Naive thymus-derived CD4-positive, alpha-beta T cell (primary cell): ENCODE measurements at regions not wholly inside any gene's neighbourhood (a gene's known extent, or its start where the extent isn't known, plus 50 kb on each side); places are given as distances from the start of the nearest gene placed in this dataset.

Experiments used
- ATAC-seq: fragments of 150-1000 bp; cut with Tn5 transposase; 2 replicates; pipeline ENCODE4 v1.10.0; 2021; ENCODE audit warnings: mild to moderate bottlenecking, moderate library complexity
- CTCF ChIA-PET: fragments of 350-600 bp; sonication (Branson Sonifier 250); formaldehyde crosslinking; loops from one replicate; lab custom pipeline; 2021; ENCODE audit warnings: antibody characterized with exemption; lab: Charles Lee
- POLR2A ChIA-PET: fragments of 350-600 bp; sonication (Branson Sonifier 250); formaldehyde crosslinking; loops from one replicate; lab custom pipeline; 2021; ENCODE audit warnings: antibody characterized with exemption, inconsistent platforms; lab: Charles Lee
- DNase-seq, 9 donors: peaks; one replicate each; pipeline versions ENCODE4 v3.0.0 to v3.0.0-alpha.2; 2020 to 2022; ENCODE audit warnings: mixed read lengths in 1 of 9
- H3K27ac ChIP-seq: one replicate; pipeline ENCODE4 v1.7.0; 2013; ENCODE audit warnings: mild to moderate bottlenecking, low read depth, low read length, moderate library complexity
- H3K27me3 ChIP-seq, 2 donors: one replicate each; pipeline ENCODE4 v1.7.0; 2013; ENCODE audit warnings: low read length in 2 of 2, mild to moderate bottlenecking in 2 of 2, moderate library complexity in 2 of 2; ENCODE audit not compliant: control insufficient read depth in 2 of 2, insufficient read depth in 2 of 2
- H3K36me3 ChIP-seq, 3 experiments: 1 replicate in 2 of 3; 2 replicates in 1 of 3; pipeline ENCODE4 v1.7.0; 2013; ENCODE audit warnings: low read length in 3 of 3, mild to moderate bottlenecking in 3 of 3, moderate library complexity in 1 of 3; ENCODE audit not compliant: insufficient read depth in 3 of 3, control insufficient read depth in 2 of 3
- H3K4me1 ChIP-seq, 2 donors: one replicate each; pipeline ENCODE4 v1.7.0; 2013; ENCODE audit warnings: low read length in 2 of 2, mild to moderate bottlenecking in 2 of 2, moderate library complexity in 1 of 2; ENCODE audit not compliant: control insufficient read depth in 2 of 2, insufficient read depth in 2 of 2
- H3K4me3 ChIP-seq: 2 replicates; pipeline ENCODE4 v1.7.0; 2013; ENCODE audit warnings: mild to moderate bottlenecking, low read length
- H3K9me3 ChIP-seq, 3 experiments: 1 replicate in 2 of 3; 2 replicates in 1 of 3; pipeline ENCODE4 v1.7.0; 2013; ENCODE audit warnings: low read length in 3 of 3; ENCODE audit not compliant: control insufficient read depth in 2 of 3
- H3K27ac Mint-ChIP-seq, 9 donors: one replicate each; pipeline ENCODE4 v1.8.0; 2020 to 2022; ENCODE audit warnings: mixed read lengths in 9 of 9, mild to moderate bottlenecking in 8 of 9, moderate library complexity in 5 of 9, inconsistent platforms in 2 of 9
- H3K27me3 Mint-ChIP-seq, 5 donors: one replicate each; pipeline ENCODE4 v1.8.0; 2021 to 2022; ENCODE audit warnings: mixed read lengths in 5 of 5, mild to moderate bottlenecking in 1 of 5
- H3K36me3 Mint-ChIP-seq, 5 donors: one replicate each; pipeline ENCODE4 v1.8.0; 2020 to 2022; ENCODE audit warnings: mixed read lengths in 5 of 5, mild to moderate bottlenecking in 3 of 5, inconsistent platforms in 1 of 5
- H3K4me1 Mint-ChIP-seq, 7 donors: one replicate each; pipeline ENCODE4 v1.8.0; 2020 to 2022; ENCODE audit warnings: mixed read lengths in 7 of 7, mild to moderate bottlenecking in 3 of 7, inconsistent platforms in 1 of 7
- H3K4me3 Mint-ChIP-seq, 10 donors: one replicate each; pipeline ENCODE4 v1.8.0; 2020 to 2022; ENCODE audit warnings: mild to moderate bottlenecking in 10 of 10, mixed read lengths in 10 of 10, moderate library complexity in 6 of 10, inconsistent platforms in 2 of 10
- H3K9me3 Mint-ChIP-seq, 11 donors: one replicate each; pipeline ENCODE4 v1.8.0; 2020 to 2022; ENCODE audit warnings: mixed read lengths in 11 of 11, mild to moderate bottlenecking in 4 of 11, inconsistent platforms in 1 of 11, moderate library complexity in 1 of 11
- intact Hi-C, 2 donors: fragments of 100-400 bp; cut with micrococcal nuclease; formaldehyde crosslinking; loops; one replicate each; pipeline ENCODE4 v1.15.1; 2023

DNA sequence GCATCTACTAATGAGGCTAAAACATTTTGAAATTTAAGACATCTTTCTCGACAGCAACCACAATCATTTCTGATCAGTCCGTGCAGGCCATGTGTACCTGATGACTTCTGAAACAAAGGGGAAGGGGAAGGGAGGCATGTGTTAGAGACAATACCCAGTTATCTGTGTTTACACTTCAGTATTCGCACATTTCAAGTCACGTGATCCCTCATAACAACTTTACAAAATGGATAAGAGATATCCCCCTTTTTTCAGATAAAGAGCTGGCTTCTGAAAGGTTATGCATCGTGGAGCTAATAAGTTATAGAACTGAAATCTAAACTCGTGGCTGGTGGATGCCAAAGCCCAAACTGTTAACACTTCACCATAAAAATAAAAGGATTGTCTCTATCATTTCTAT, 175.7 kb downstream of the CHRM3 start:
- Mint-ChIP-seq H3K27me3 (no peaks in the 10 kb centered on the region), H3K9me3 (peaks cover 0 to 2% (median 0%) of the 10 kb centered on the region in 11 donors), H3K36me3 (no peaks in the 10 kb centered on the region), H3K27ac (no peak overlapping the region), H3K4me3 (no peak overlapping the region), H3K4me1 (peaks cover 10 to 20% (median 12%) of the 10 kb centered on the region in 7 donors)
- Histone ChIP-seq H3K27ac (no peak overlapping the region), H3K4me3 (no peak overlapping the region), H3K27me3 (peaks cover 0 to 4% of the 10 kb centered on the region in 2 donors), H3K36me3 (no peaks in the 10 kb centered on the region), H3K4me1 (peaks cover 0 to 3% of the 10 kb centered on the region in 2 donors), H3K9me3 (no peaks in the 10 kb centered on the region)
- intact Hi-C loops = no loop called here
- ChIA-PET CTCF (no interaction called here), POLR2A (no interaction called here)
- ATAC-seq = no peak
- no peak for DNase-seq

DNA sequence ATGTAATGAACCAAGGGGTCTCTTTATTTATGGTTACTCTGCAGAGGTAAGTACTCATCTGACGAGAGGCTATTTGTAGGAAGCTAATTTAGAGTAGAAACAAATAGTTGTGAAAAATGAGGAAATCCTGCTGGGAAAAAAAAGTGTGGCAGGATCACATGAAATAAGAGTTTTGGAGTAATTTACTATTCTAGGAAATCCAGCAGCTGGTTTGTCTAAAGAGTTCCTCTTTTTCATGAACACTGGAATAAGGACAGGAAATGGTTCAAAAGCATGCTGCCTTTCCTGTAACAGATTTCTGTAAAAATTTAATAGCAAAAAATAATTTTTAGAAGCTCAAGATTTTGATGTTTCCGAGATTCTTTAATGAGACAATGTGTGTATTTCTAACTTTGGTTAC, 177.3 kb downstream of the CHRM3 start:
- CTCF ChIA-PET = no interaction called here

GRCh38 chr1:239566074-239566473, 179.7 kb downstream of the CHRM3 start:
- Histone ChIP-seq H3K9me3 (no peaks in the 10 kb centered on the region), H3K36me3 (no peaks in the 10 kb centered on the region), H3K27me3 (peaks cover 0 to 4% of the 10 kb centered on the region in 2 donors), H3K4me1 (peaks cover 0 to 3% of the 10 kb centered on the region in 2 donors), H3K27ac (no peak overlapping the region), H3K4me3 (no peak overlapping the region)
- peaks cover 0 to 6% (median 5%) of the 10 kb centered on the region in 5 donors for H3K36me3 Mint-ChIP-seq
- H3K27ac Mint-ChIP-seq = no peak overlapping the region
- H3K4me3 Mint-ChIP-seq = no peak overlapping the region
- ChIA-PET POLR2A (no interaction called here), CTCF (no interaction called here)
- peaks cover 0 to 11% (median 5%) of the 10 kb centered on the region in 7 donors for H3K4me1 Mint-ChIP-seq
- DNase-seq = no peak
- ATAC-seq = no peak
- peaks cover 0 to 7% (median 3%) of the 10 kb centered on the region in 11 donors for H3K9me3 Mint-ChIP-seq
- no peaks in the 10 kb centered on the region for H3K27me3 Mint-ChIP-seq
- intact Hi-C loops = no loop called here

More for the DNA sequence above, 177.3 kb downstream of the CHRM3 start:
- Histone ChIP-seq H3K27me3 (peaks cover 0 to 4% of the 10 kb centered on the region in 2 donors), H3K27ac (no peak overlapping the region), H3K36me3 (no peaks in the 10 kb centered on the region), H3K9me3 (no peaks in the 10 kb centered on the region), H3K4me3 (no peak overlapping the region), H3K4me1 (peaks cover 0 to 3% of the 10 kb centered on the region in 2 donors)
- Mint-ChIP-seq H3K27ac (no peak overlapping the region), H3K36me3 (peaks cover 0 to 5% (median 4%) of the 10 kb centered on the region in 5 donors), H3K4me1 (peaks cover 7 to 16% (median 11%) of the 10 kb centered on the region in 7 donors), H3K4me3 (no peak overlapping the region), H3K9me3 (peaks cover 0 to 7% (median 4%) of the 10 kb centered on the region in 11 donors), H3K27me3 (no peaks in the 10 kb centered on the region)
- POLR2A ChIA-PET = no interaction called here
- intact Hi-C loops = no loop called here
- ATAC-seq (no peak), DNase-seq (no peak)

DNA sequence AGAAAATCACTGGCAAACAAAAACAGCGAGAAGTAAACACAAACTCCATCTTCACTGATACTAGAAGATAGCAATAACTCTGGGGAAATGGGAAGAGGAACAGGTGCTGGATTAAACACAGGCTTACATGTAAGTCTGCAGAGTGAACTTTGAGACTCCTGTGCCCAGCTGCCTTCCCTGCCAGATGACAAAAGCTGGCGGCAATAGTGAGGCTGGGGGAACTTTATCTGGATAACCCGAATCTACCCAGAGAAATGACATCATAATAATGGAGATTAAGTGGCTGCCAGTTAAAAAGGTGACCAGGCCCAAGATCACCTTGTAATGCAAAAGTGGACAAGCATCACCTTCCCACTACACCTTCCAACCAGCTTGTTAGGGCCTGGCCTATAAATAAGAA, 184.5 kb downstream of the CHRM3 start:
- Mint-ChIP-seq H3K27me3 (no peaks in the 10 kb centered on the region), H3K9me3 (peaks cover 0 to 6% (median 3%) of the 10 kb centered on the region in 11 donors), H3K4me1 (peaks cover 0 to 5% (median 0%) of the 10 kb centered on the region in 7 donors), H3K4me3 (no peak overlapping the region), H3K27ac (no peak overlapping the region), H3K36me3 (peaks cover 0 to 6% (median 5%) of the 10 kb centered on the region in 5 donors)
- ATAC-seq = no peak
- Histone ChIP-seq H3K27me3 (no peaks in the 10 kb centered on the region), H3K27ac (no peak overlapping the region), H3K9me3 (no peaks in the 10 kb centered on the region), H3K4me1 (no peaks in the 10 kb centered on the region), H3K4me3 (no peak overlapping the region), H3K36me3 (no peaks in the 10 kb centered on the region)
- ChIA-PET CTCF (interaction anchor here (1.4 kb wide), 1 partner anchor 19 kb away, joined by 3 read pairs; no protein-coding TSS in a partner anchor), POLR2A (interaction anchor here (1.2 kb wide), 1 partner anchor 16 kb away, joined by 3 read pairs; no protein-coding TSS in a partner anchor)
- no peak for DNase-seq
- intact Hi-C loops = no loop called here

- DNase-seq (no peak), ATAC-seq (no peak)
- H3K27me3 ChIP-seq = no peaks in the 10 kb centered on the region
- Mint-ChIP-seq H3K9me3 (peaks cover 0 to 6% (median 3%) of the 10 kb centered on the region in 11 donors), H3K27me3 (no peaks in the 10 kb centered on the region), H3K27ac (no peak overlapping the region), H3K36me3 (peaks cover 0 to 6% (median 5%) of the 10 kb centered on the region in 5 donors), H3K4me3 (no peak overlapping the region), H3K4me1 (peaks cover 0 to 7% (median 0%) of the 10 kb centered on the region in 7 donors)
- intact Hi-C loops = no loop called here
- no peaks in the 10 kb centered on the region for H3K9me3 ChIP-seq
- ChIA-PET POLR2A (interaction anchor here (1.2 kb wide), 1 partner anchor 14 kb away, joined by 3 read pairs; no protein-coding TSS in a partner anchor), CTCF (no interaction called here)
- H3K4me3 ChIP-seq = no peak overlapping the region
- no peaks in the 10 kb centered on the region for H3K36me3 ChIP-seq
- H3K27ac ChIP-seq = no peak overlapping the region
- no peaks in the 10 kb centered on the region for H3K4me1 ChIP-seq
These were observed 185.8 kb downstream of the CHRM3 start for GRCh38 chr1:239572183-239572582.

DNA sequence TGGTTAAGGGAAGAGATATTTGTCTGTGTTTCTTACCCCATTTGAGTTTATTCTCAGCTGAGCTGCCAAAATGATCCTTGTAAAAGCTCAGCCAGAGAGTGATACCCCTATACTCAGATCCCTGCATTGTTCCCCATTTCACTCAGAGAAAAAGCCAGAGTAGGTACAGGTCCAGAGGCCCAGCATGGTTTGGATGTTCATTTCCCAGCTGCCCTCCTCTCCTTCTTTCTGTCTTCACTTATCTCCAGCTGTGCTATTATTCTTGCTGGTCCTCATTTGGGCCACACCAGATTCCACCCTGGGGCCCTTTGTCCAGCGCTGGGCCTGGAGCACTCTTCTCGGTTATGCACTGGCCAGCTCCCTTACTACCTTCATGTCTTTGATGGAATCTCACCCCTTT, 187.7 kb downstream of the CHRM3 start:
- Mint-ChIP-seq H3K4me3 (no peak overlapping the region), H3K9me3 (no peaks in the 10 kb centered on the region), H3K27ac (peak overlapping the region in 1 of 9 donors; percentile 18), H3K36me3 (no peaks in the 10 kb centered on the region), H3K4me1 (peaks cover 0 to 7% (median 0%) of the 10 kb centered on the region in 7 donors), H3K27me3 (no peaks in the 10 kb centered on the region)
- DNase-seq (no peak), ATAC-seq (no peak)
- Histone ChIP-seq H3K4me1 (no peaks in the 10 kb centered on the region), H3K27ac (no peak overlapping the region), H3K9me3 (no peaks in the 10 kb centered on the region), H3K27me3 (no peaks in the 10 kb centered on the region), H3K4me3 (no peak overlapping the region), H3K36me3 (no peaks in the 10 kb centered on the region)
- ChIA-PET CTCF (no interaction called here), POLR2A (no interaction called here)
- intact Hi-C loops = no loop called here

GRCh38 chr1:239575113-239575512, 188.7 kb downstream of the CHRM3 start:
- POLR2A ChIA-PET = no interaction called here
- no peaks in the 10 kb centered on the region for H3K27me3 ChIP-seq
- no peak overlapping the region for H3K4me3 Mint-ChIP-seq
- H3K27ac Mint-ChIP-seq = no peak overlapping the region
- H3K36me3 Mint-ChIP-seq = no peaks in the 10 kb centered on the region
- DNase-seq = peak in 1 of 9 donors; percentile 4
- no peaks in the 10 kb centered on the region for H3K36me3 ChIP-seq
- intact Hi-C loops = no loop called here
- no peak for ATAC-seq
- H3K4me1 Mint-ChIP-seq = peaks cover 0 to 7% (median 0%) of the 10 kb centered on the region in 7 donors
- H3K4me1 ChIP-seq = no peaks in the 10 kb centered on the region
- H3K27me3 Mint-ChIP-seq = no peaks in the 10 kb centered on the region
- no peak overlapping the region for H3K4me3 ChIP-seq
- H3K9me3 ChIP-seq = no peaks in the 10 kb centered on the region
- CTCF ChIA-PET = no interaction called here
- H3K9me3 Mint-ChIP-seq = no peaks in the 10 kb centered on the region
- H3K27ac ChIP-seq = no peak overlapping the region
